Panc1 (cell line): ENCODE measurements at regions not wholly inside any gene's neighbourhood (a gene's known extent, or its start where the extent isn't known, plus 50 kb on each side); places are given as distances from the start of the nearest gene placed in this dataset.

Experiments
- ATAC-seq: fragments of 200-7000 bp; cut with Tn5 transposase; 2 replicates; pipeline ENCODE4 v1.9.1; 2020; ENCODE audit warnings: mild to moderate bottlenecking, moderate library complexity
- BruUV-seq: library from RNA; stranded (reverse); fragments of 400-500 nt; replicated peaks from 2 replicates; lab custom pipeline; 2021; lab: Mats Ljungman, UMichigan
- CTCF ChIA-PET: fragments of 300-600 bp; sonication (Branson Sonifier 250); formaldehyde crosslinking; loops from one replicate; lab custom pipeline; 2022; ENCODE audit warnings: antibody characterized with exemption; lab: Charles Lee
- POLR2A ChIA-PET: fragments of 300-600 bp; sonication (Branson Sonifier 250); formaldehyde crosslinking; loops from one replicate; lab custom pipeline; 2022; ENCODE audit warnings: antibody characterized with exemption; lab: Charles Lee
- DNase-seq: peaks from one replicate; pipeline ENCODE4 v3.0.0-alpha.2; 2010; ENCODE audit warnings: low read depth, low spot score
- H3K27ac ChIP-seq: 2 replicates; pipeline ENCODE4 v1.5.1; 2011; ENCODE audit warnings: mild to moderate bottlenecking, low read length, inconsistent platforms
- H3K27me3 ChIP-seq: fragments of 200-500 bp; sonication (Bioruptor generic); 2 replicates; pipeline ENCODE4 v1.6.0; 2014; ENCODE audit warnings: low read length, inconsistent platforms; ENCODE audit not compliant: control insufficient read depth, insufficient read depth
- H3K36me3 ChIP-seq: fragments of 200-500 bp; sonication (Bioruptor generic); 2 replicates; pipeline ENCODE4 v1.5.1; 2014; ENCODE audit warnings: inconsistent platforms, mild to moderate bottlenecking, low read length, moderate library complexity; ENCODE audit not compliant: control insufficient read depth, insufficient read depth
- H3K4me1 ChIP-seq: 2 replicates; pipeline ENCODE4 v1.5.1; 2011; ENCODE audit warnings: inconsistent platforms, mild to moderate bottlenecking, low read length, moderate library complexity; ENCODE audit not compliant: control insufficient read depth, insufficient read depth
- H3K4me3 ChIP-seq, 2 experiments: 2 replicates each; pipeline ENCODE4 v1.5.1; 2011 to 2012; ENCODE audit warnings: low read depth in 2 of 2, low read length in 2 of 2, mild to moderate bottlenecking in 2 of 2, inconsistent platforms in 1 of 2, moderate library complexity in 1 of 2
- H3K9me3 ChIP-seq: fragments of 200-500 bp; sonication (Bioruptor generic); 2 replicates; pipeline ENCODE4 v1.5.1; 2014; ENCODE audit warnings: low read depth, mild to moderate bottlenecking, inconsistent platforms, low read length, moderate library complexity; ENCODE audit not compliant: control insufficient read depth, insufficient read depth
- POLR2AphosphoS5 ChIP-seq: IDR thresholded peaks from 2 replicates; pipeline ENCODE4 v1.6.1; 2012; ENCODE audit warnings: mild to moderate bottlenecking, low read depth, low read length, moderate library complexity
- SIN3A ChIP-seq: IDR thresholded peaks from 2 replicates; pipeline ENCODE4 v1.6.1; 2012; ENCODE audit warnings: low read depth, mild to moderate bottlenecking, low read length, moderate library complexity, borderline replicate concordance; ENCODE audit not compliant: insufficient read depth
- TCF7L2 ChIP-seq: IDR thresholded peaks from 2 replicates; pipeline ENCODE4 v1.6.1; 2011; ENCODE audit warnings: mild to moderate bottlenecking, low read depth, low read length, inconsistent platforms
- in situ Hi-C: cut with HindIII; loops from 2 replicates; pipeline ENCODE4 v1.10.0; 2016; ENCODE audit warnings: low sequenced_read_pairs, low pct_unique_long_range_greater_than_20kb
- intact Hi-C: fragments of 100-400 bp; cut with micrococcal nuclease; formaldehyde crosslinking; loops from one replicate; pipeline ENCODE4 v1.10.0; 2022; ENCODE audit not compliant: unreplicated experiment
- TF ChIP-seq, protein P1 (sequence below), 2 experiments: IDR thresholded peaks; 2 replicates each; pipeline ENCODE4 v1.6.1; 2011 to 2012; ENCODE audit warnings: low read depth in 2 of 2, control low read depth in 1 of 2, low read length in 1 of 2, mild to moderate bottlenecking in 1 of 2, moderate library complexity in 1 of 2; ENCODE audit not compliant: insufficient read depth in 1 of 2
- TF ChIP-seq, protein P2 (sequence below): fragments of 450-650 bp; IDR thresholded peaks from 2 replicates; pipeline ENCODE4 v1.5.1; 2017; ENCODE audit warnings: mild to moderate bottlenecking

DNA sequence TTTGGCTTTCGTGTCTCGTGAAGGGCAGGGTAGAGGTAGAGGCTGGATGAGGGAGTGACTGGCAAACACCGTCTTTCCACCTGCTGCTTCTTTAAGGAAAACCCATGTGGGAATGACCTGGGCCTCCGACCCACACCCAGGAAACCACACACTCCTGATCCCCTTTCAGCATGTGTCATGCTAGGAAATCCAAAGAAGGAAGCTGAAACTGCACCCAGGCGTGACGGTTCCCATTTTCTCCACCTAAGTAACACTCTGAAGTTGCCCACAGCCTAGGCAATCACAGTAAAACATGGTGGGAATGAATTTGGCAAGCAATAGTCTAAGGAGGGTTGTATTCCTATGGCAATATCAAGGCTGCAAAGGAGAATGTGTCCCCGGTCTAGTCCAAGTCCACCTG is 538.4 kb upstream of the NOX3 start:
- Histone ChIP-seq H3K27me3 (no peaks in the 10 kb centered on the region), H3K36me3 (no peaks in the 10 kb centered on the region), H3K4me1 (no peaks in the 10 kb centered on the region), H3K9me3 (no peaks in the 10 kb centered on the region), H3K4me3 (no peak overlapping the region), H3K27ac (no peak overlapping the region)
- DNase-seq (no peak), ATAC-seq (no peak)
- in situ Hi-C loops (no loop called here), intact Hi-C loops (no loop called here)
- TF ChIP-seq, protein P1, sequence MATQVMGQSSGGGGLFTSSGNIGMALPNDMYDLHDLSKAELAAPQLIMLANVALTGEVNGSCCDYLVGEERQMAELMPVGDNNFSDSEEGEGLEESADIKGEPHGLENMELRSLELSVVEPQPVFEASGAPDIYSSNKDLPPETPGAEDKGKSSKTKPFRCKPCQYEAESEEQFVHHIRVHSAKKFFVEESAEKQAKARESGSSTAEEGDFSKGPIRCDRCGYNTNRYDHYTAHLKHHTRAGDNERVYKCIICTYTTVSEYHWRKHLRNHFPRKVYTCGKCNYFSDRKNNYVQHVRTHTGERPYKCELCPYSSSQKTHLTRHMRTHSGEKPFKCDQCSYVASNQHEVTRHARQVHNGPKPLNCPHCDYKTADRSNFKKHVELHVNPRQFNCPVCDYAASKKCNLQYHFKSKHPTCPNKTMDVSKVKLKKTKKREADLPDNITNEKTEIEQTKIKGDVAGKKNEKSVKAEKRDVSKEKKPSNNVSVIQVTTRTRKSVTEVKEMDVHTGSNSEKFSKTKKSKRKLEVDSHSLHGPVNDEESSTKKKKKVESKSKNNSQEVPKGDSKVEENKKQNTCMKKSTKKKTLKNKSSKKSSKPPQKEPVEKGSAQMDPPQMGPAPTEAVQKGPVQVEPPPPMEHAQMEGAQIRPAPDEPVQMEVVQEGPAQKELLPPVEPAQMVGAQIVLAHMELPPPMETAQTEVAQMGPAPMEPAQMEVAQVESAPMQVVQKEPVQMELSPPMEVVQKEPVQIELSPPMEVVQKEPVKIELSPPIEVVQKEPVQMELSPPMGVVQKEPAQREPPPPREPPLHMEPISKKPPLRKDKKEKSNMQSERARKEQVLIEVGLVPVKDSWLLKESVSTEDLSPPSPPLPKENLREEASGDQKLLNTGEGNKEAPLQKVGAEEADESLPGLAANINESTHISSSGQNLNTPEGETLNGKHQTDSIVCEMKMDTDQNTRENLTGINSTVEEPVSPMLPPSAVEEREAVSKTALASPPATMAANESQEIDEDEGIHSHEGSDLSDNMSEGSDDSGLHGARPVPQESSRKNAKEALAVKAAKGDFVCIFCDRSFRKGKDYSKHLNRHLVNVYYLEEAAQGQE (IDR thresholded peaks at IDR 0.05; ENCODE audit: insufficient read depth in 1 of 2, low read depth in 2 of 2, low read length in 1 of 2): no peak
- TF ChIP-seq, protein P2, sequence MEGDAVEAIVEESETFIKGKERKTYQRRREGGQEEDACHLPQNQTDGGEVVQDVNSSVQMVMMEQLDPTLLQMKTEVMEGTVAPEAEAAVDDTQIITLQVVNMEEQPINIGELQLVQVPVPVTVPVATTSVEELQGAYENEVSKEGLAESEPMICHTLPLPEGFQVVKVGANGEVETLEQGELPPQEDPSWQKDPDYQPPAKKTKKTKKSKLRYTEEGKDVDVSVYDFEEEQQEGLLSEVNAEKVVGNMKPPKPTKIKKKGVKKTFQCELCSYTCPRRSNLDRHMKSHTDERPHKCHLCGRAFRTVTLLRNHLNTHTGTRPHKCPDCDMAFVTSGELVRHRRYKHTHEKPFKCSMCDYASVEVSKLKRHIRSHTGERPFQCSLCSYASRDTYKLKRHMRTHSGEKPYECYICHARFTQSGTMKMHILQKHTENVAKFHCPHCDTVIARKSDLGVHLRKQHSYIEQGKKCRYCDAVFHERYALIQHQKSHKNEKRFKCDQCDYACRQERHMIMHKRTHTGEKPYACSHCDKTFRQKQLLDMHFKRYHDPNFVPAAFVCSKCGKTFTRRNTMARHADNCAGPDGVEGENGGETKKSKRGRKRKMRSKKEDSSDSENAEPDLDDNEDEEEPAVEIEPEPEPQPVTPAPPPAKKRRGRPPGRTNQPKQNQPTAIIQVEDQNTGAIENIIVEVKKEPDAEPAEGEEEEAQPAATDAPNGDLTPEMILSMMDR: no peak
- TF ChIP-seq TCF7L2 (no peak), POLR2AphosphoS5 (no peak), SIN3A (no peak)
- BruUV-seq: no TSS peak
- CTCF ChIA-PET: no interaction called here
- POLR2A ChIA-PET: no interaction called here

DNA sequence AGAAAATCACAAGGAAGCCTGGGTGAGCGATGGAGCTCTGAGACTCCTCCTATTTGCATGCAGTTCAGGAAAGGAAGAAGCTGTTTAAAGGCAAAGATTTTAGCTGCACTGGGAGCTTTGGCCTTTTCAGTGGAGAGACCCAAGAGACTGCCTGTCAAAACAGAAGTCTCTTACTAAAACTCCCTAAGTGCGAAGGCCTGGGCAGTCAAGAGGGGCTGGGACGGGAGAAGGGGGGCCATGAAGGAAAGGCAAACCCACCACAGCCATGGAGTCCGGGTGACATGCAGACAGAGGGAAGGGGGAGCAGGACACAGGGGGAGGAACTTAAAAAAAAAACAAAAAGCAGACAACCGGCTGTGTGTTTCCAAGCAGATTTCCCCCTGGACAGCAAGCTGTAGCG is 537.6 kb upstream of the NOX3 start:
- H3K4me3 ChIP-seq: no peak overlapping the region
- no TSS peak for BruUV-seq
- ChIA-PET POLR2A (interaction anchor here (0.6 kb wide), 1 partner anchor 56 kb away, joined by 5 read pairs; no protein-coding TSS in a partner anchor), CTCF (no interaction called here)
- no peaks in the 10 kb centered on the region for H3K36me3 ChIP-seq
- intact Hi-C loops (no loop called here), in situ Hi-C loops (no loop called here)
- H3K4me1 ChIP-seq: no peaks in the 10 kb centered on the region
- DNase-seq (no peak), ATAC-seq (no peak)
- no peak overlapping the region for H3K27ac ChIP-seq
- H3K9me3 ChIP-seq: no peaks in the 10 kb centered on the region
- H3K27me3 ChIP-seq: no peaks in the 10 kb centered on the region
- TF ChIP-seq POLR2AphosphoS5: no peak

DNA sequence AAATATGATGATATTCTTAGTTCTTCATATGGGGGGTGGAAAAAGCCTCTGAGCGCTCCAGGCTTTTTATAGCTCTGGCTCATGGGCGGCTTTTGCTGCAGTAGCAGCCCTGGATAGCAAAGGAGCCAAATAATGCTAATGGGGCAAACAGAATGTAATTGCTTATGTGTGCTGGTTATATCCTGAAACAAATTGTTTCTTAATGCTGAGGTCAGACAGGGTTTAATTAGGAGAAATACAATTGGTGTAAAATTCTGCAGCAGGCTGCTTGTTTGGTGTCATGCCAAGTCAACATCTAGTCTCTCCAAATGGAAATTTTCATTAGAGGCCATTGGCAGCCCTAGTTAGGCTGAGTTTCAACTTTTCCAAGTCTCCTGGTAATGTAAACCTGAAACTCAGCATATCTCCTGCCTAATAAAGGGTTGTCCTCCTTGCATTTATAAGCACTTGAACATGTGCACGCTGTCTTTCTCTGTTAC is 530.1 kb upstream of the NOX3 start:
- Histone ChIP-seq H3K27ac (no peak overlapping the region), H3K4me1 (no peaks in the 10 kb centered on the region), H3K4me3 (no peak overlapping the region), H3K9me3 (no peaks in the 10 kb centered on the region), H3K27me3 (no peaks in the 10 kb centered on the region), H3K36me3 (no peaks in the 10 kb centered on the region)
- ChIA-PET POLR2A (no interaction called here), CTCF (no interaction called here)
- no TSS peak for BruUV-seq
- ATAC-seq (no peak), DNase-seq (no peak)
- intact Hi-C loops (no loop called here), in situ Hi-C loops (no loop called here)
- no peak for TF ChIP-seq TCF7L2
- TF ChIP-seq, protein P1 (IDR thresholded peaks at IDR 0.05; ENCODE audit: insufficient read depth in 1 of 2, low read depth in 2 of 2, low read length in 1 of 2): no peak
